SK-N-SH (cell line): ENCODE measurements at regions not wholly inside any gene's neighbourhood (a gene's known extent, or its start where the extent isn't known, plus 50 kb on each side); places are given as distances from the start of the nearest gene placed in this dataset.

Experiments
- CTCF ChIA-PET: fragments of 300-600, 350-600 bp; formaldehyde crosslinking; extraction: SDS; loops from one replicate; lab custom pipeline; 2021; lab: Yijun Ruan, JAX
- POLR2A ChIA-PET: fragments of 350-600 bp; sonication (Branson Sonifier 250); formaldehyde crosslinking; extraction: SDS; loops from one replicate; lab custom pipeline; 2020; ENCODE audit warnings: antibody characterized with exemption, inconsistent platforms; lab: Yijun Ruan, JAX
- DNase-seq: peaks from one replicate; pipeline ENCODE4 v3.0.0; 2012
- H2AFZ ChIP-seq: fragments of 200-600 bp; sonication (generic); 2 replicates; pipeline ENCODE4 v1.8.1; 2016; ENCODE audit warnings: antibody characterized with exemption, mild to moderate bottlenecking, low read depth
- H3F3A ChIP-seq: fragments of 200-600 bp; sonication (generic); replicated peaks from 2 replicates; pipeline ENCODE3; 2016; ENCODE audit warnings: antibody characterized with exemption, mild to moderate bottlenecking; ENCODE audit not compliant: insufficient read depth
- H3K27ac ChIP-seq, 2 experiments: fragments of 200-500 bp in 1 of 2; fragments of 200-600 bp in 1 of 2; sonication (Bioruptor generic) in 1 of 2; sonication (generic), shearing (Covaris generic) in 1 of 2; 2 replicates each; pipeline versions ENCODE4 v1.5.1 to v1.6.1; 2014 to 2016; ENCODE audit warnings: low read depth in 2 of 2, inconsistent platforms in 1 of 2, low read length in 1 of 2, mild to moderate bottlenecking in 1 of 2, mixed read lengths in 1 of 2
- H3K27me3 ChIP-seq: fragments of 200-600 bp; sonication (generic), shearing (Covaris generic); 2 replicates; pipeline ENCODE4 v1.6.1; 2016; ENCODE audit warnings: mixed run types; ENCODE audit not compliant: insufficient read depth
- H3K36me3 ChIP-seq, 2 experiments: fragments of 200-500 bp in 1 of 2; fragments of 200-600 bp in 1 of 2; sonication (Bioruptor generic) in 1 of 2; sonication (generic) in 1 of 2; replicated peaks in 1 of 2; 2 replicates each; pipeline versions ENCODE3 to v1.5.1; 2014 to 2016; ENCODE audit warnings: low read length in 1 of 2, mild to moderate bottlenecking in 1 of 2; ENCODE audit not compliant: insufficient read depth in 2 of 2, control insufficient read depth in 1 of 2
- H3K4me1 ChIP-seq, 2 experiments: fragments of 200-500 bp in 1 of 2; fragments of 200-600 bp in 1 of 2; sonication (Bioruptor generic) in 1 of 2; sonication (generic), shearing (Covaris generic) in 1 of 2; 2 replicates each; pipeline versions ENCODE4 v1.5.1 to v1.6.1; 2014 to 2016; ENCODE audit warnings: low read depth in 1 of 2, low read length in 1 of 2, mixed run types in 1 of 2; ENCODE audit not compliant: insufficient read depth in 2 of 2, control insufficient read depth in 1 of 2
- H3K4me2 ChIP-seq: fragments of 200-600 bp; sonication (generic), shearing (Covaris generic); 2 replicates; pipeline ENCODE4 v1.6.1; 2017; ENCODE audit warnings: mixed run types
- H3K4me3 ChIP-seq, 2 experiments: fragments of 200-500 bp in 1 of 2; fragments of 200-600 bp in 1 of 2; sonication (Bioruptor generic) in 1 of 2; sonication (generic), shearing (Covaris generic) in 1 of 2; 2 replicates each; pipeline versions ENCODE4 v1.5.1 to v1.8.1; 2014 to 2016; ENCODE audit warnings: low read depth in 2 of 2, inconsistent platforms in 1 of 2, low read length in 1 of 2, mild to moderate bottlenecking in 1 of 2, mixed read lengths in 1 of 2, moderate library complexity in 1 of 2
- H3K79me2 ChIP-seq: fragments of 200-600 bp; sonication (generic); 2 replicates; pipeline ENCODE4 v1.8.1; 2017; ENCODE audit warnings: mild to moderate bottlenecking; ENCODE audit not compliant: insufficient read depth
- H3K9ac ChIP-seq: fragments of 200-600 bp; sonication (generic); 2 replicates; pipeline ENCODE4 v1.6.1; 2017; ENCODE audit warnings: mixed run types
- H3K9me2 ChIP-seq: fragments of 200-600 bp; sonication (generic); 2 replicates; pipeline ENCODE4 v1.6.1; 2017; ENCODE audit warnings: mixed run types
- H3K9me3 ChIP-seq: fragments of 200-600 bp; sonication (generic); 2 replicates; pipeline ENCODE4 v1.6.1; 2017; ENCODE audit warnings: mixed run types, mild to moderate bottlenecking, moderate library complexity
- H4K20me1 ChIP-seq: fragments of 200-600 bp; sonication (generic); 2 replicates; pipeline ENCODE4 v1.6.1; 2017; ENCODE audit warnings: mild to moderate bottlenecking, mixed run types; ENCODE audit not compliant: insufficient read depth
- CHD2 ChIP-seq: fragments of 150-350 bp; IDR thresholded peaks from 2 replicates; pipeline ENCODE4 v1.6.1; 2018; ENCODE audit warnings: low read length; ENCODE audit not compliant: partially characterized antibody
- CTCF ChIP-seq: fragments of 200-600 bp; sonication (generic); IDR thresholded peaks from 2 replicates; pipeline ENCODE4 v1.6.1; 2017; ENCODE audit warnings: antibody characterized with exemption, mild to moderate bottlenecking, moderate library complexity
- ELF1 ChIP-seq: IDR thresholded peaks from 2 replicates; pipeline ENCODE4 v1.4.0; 2012
- EP300 ChIP-seq, 2 experiments: IDR thresholded peaks; 2 replicates each; pipeline versions ENCODE4 v1.4.0 to v1.6.1; 2012; ENCODE audit warnings: borderline replicate concordance in 1 of 2, low read depth in 1 of 2, low read length in 1 of 2
- EZH2phosphoT487 ChIP-seq: fragments of 200-600 bp; sonication (generic); IDR thresholded peaks from 2 replicates; pipeline ENCODE4 v1.6.1; 2017; ENCODE audit warnings: low read depth, mixed run types, mild to moderate bottlenecking, antibody characterized with exemption, moderate library complexity, borderline replicate concordance
- FOSL2 ChIP-seq: IDR thresholded peaks from 2 replicates; pipeline ENCODE4 v1.4.0; 2012; ENCODE audit warnings: low read depth, mild to moderate bottlenecking, moderate library complexity, borderline replicate concordance
- GATA2 ChIP-seq: sonication (generic); formaldehyde crosslinking; IDR thresholded peaks from 2 replicates; pipeline ENCODE4 v1.5.0; 2020; ENCODE audit warnings: mild to moderate bottlenecking, missing genetic modification reagents
- MXI1 ChIP-seq: IDR thresholded peaks from 2 replicates; pipeline ENCODE4 v1.6.1; 2012; ENCODE audit warnings: mild to moderate bottlenecking, low read depth, low read length, improper control_type of control experiment
- NFIC ChIP-seq: IDR thresholded peaks from 2 replicates; pipeline ENCODE4 v1.4.0; 2012; ENCODE audit warnings: borderline replicate concordance
- NRF1 ChIP-seq: IDR thresholded peaks from 2 replicates; pipeline ENCODE4 v1.6.1; 2012; ENCODE audit warnings: low read depth, mild to moderate bottlenecking, low read length
- POLR2AphosphoS5 ChIP-seq: IDR thresholded peaks from 2 replicates; pipeline ENCODE4 v1.6.1; 2012; ENCODE audit warnings: low read depth, low read length
- RAD21 ChIP-seq: IDR thresholded peaks from 2 replicates; pipeline ENCODE4 v1.6.1; 2012; ENCODE audit warnings: mild to moderate bottlenecking, low read length
- RCOR1 ChIP-seq: fragments of 150-350 bp; IDR thresholded peaks from 2 replicates; pipeline ENCODE4 v1.6.1; 2017; ENCODE audit warnings: antibody characterized with exemption, low read length
- RXRA ChIP-seq: IDR thresholded peaks from 2 replicates; pipeline ENCODE4 v1.4.0; 2012; ENCODE audit warnings: low read depth, mild to moderate bottlenecking, borderline replicate concordance
- SIN3A ChIP-seq: IDR thresholded peaks from 2 replicates; pipeline ENCODE4 v1.6.1; 2012; ENCODE audit warnings: low read depth, mild to moderate bottlenecking, low read length, moderate library complexity, borderline replicate concordance
- SMC3 ChIP-seq: IDR thresholded peaks from 2 replicates; pipeline ENCODE4 v1.6.1; 2012; ENCODE audit warnings: low read depth, low read length, improper control_type of control experiment
- TAF1 ChIP-seq: IDR thresholded peaks from 2 replicates; pipeline ENCODE4 v1.6.1; 2012; ENCODE audit warnings: low read depth, mild to moderate bottlenecking, low read length, moderate library complexity, borderline replicate concordance
- TCF12 ChIP-seq: IDR thresholded peaks from 2 replicates; pipeline ENCODE4 v1.4.0; 2012
- TEAD4 ChIP-seq: IDR thresholded peaks from 2 replicates; pipeline ENCODE4 v1.4.0; 2012; ENCODE audit warnings: mild to moderate bottlenecking, borderline replicate concordance; ENCODE audit not compliant: insufficient read depth
- USF1 ChIP-seq: IDR thresholded peaks from 2 replicates; pipeline ENCODE4 v1.4.0; 2012; ENCODE audit warnings: low read depth, borderline replicate concordance
- USF2 ChIP-seq: fragments of 150-350 bp; IDR thresholded peaks from 2 replicates; pipeline ENCODE4 v1.6.1; 2017; ENCODE audit warnings: antibody characterized with exemption, low read length, low read depth, borderline replicate concordance
- YY1 ChIP-seq: IDR thresholded peaks from 2 replicates; pipeline ENCODE4 v1.4.0; 2012; ENCODE audit warnings: low read depth, mild to moderate bottlenecking
- WGBS: methylation state at CpG from one replicate; pipeline ENCODE4 v1.1.6; 2017; ENCODE audit warnings: low lambda C conversion rate; 5-methylcytosine and 5-hydroxymethylcytosine counted together
- TF ChIP-seq, protein P1 (sequence below): IDR thresholded peaks from 2 replicates; pipeline ENCODE4; 2012
- TF ChIP-seq, protein P2 (sequence below): IDR thresholded peaks from 2 replicates; pipeline ENCODE4 v1.4.0; 2012; ENCODE audit warnings: low read depth

- Histone ChIP-seq H4K20me1 (no peaks in the 10 kb centered on the region), H3K4me1 (no peaks in the 10 kb centered on the region; a peak in 1 of 4 replicates), H3K27ac (no peak overlapping the region), H3K9me2 (no peaks in the 10 kb centered on the region), H3K4me2 (no peak overlapping the region), H3K36me3 (no peaks in the 10 kb centered on the region), H3K9ac (no peak overlapping the region), H3K27me3 (peaks cover 71% of the 10 kb centered on the region; the same call in 1 of the 2 replicates), H3K79me2 (no peaks in the 10 kb centered on the region), H3K9me3 (no peaks in the 10 kb centered on the region), H3F3A (no peaks in the 10 kb centered on the region), H2AFZ (no peak overlapping the region), H3K4me3 (no peak overlapping the region)
- 3% methylated on average over 5 of the region's 5 CpGs for WGBS
- ChIA-PET POLR2A (no interaction called here), CTCF (interaction anchor here (1.0 kb wide), 1 partner anchor 73 kb away, joined by 3 read pairs; no protein-coding TSS in a partner anchor)
- DNase-seq: no peak
- TF ChIP-seq EZH2phosphoT487: no peak
- no peak for TF ChIP-seq CTCF
- TF ChIP-seq SIN3A: no peak
- TF ChIP-seq EP300 (IDR thresholded peaks at IDR 0.05; ENCODE audit: borderline replicate concordance in 1 of 2, low read depth in 1 of 2, low read length in 1 of 2): no peak
- no peak for TF ChIP-seq USF1
- TF ChIP-seq YY1: no peak
- no peak for TF ChIP-seq TCF12
- TF ChIP-seq CHD2: no peak
- TF ChIP-seq, protein P1, sequence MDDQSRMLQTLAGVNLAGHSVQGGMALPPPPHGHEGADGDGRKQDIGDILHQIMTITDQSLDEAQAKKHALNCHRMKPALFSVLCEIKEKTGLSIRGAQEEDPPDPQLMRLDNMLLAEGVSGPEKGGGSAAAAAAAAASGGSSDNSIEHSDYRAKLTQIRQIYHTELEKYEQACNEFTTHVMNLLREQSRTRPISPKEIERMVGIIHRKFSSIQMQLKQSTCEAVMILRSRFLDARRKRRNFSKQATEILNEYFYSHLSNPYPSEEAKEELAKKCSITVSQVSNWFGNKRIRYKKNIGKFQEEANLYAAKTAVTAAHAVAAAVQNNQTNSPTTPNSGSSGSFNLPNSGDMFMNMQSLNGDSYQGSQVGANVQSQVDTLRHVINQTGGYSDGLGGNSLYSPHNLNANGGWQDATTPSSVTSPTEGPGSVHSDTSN: no peak
- no peak for TF ChIP-seq RCOR1
- no peak for TF ChIP-seq GATA2
Observed at GRCh38 chr16:86444661-86445060, 65.7 kb upstream of the FOXF1 start.

GRCh38 chr16:86446279-86446678, 64.0 kb upstream of the FOXF1 start:
- no peak overlapping the region for H3K9ac ChIP-seq
- no peaks in the 10 kb centered on the region for H3F3A ChIP-seq
- no peaks in the 10 kb centered on the region for H3K79me2 ChIP-seq
- TF ChIP-seq SIN3A: no peak
- no peak for TF ChIP-seq NFIC
- TF ChIP-seq, protein P2, sequence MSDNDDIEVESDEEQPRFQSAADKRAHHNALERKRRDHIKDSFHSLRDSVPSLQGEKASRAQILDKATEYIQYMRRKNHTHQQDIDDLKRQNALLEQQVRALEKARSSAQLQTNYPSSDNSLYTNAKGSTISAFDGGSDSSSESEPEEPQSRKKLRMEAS: no peak
- TF ChIP-seq NRF1: no peak
- no peak for TF ChIP-seq MXI1
- no peak for TF ChIP-seq POLR2AphosphoS5
- no peak for TF ChIP-seq TAF1
- TF ChIP-seq SMC3: no peak
- no peak for TF ChIP-seq CHD2
- no peak for TF ChIP-seq FOSL2
- no peak for TF ChIP-seq RCOR1
- TF ChIP-seq ELF1: no peak
- no peak for TF ChIP-seq USF2
- no peak for TF ChIP-seq RAD21
- no peak for TF ChIP-seq RXRA
- TF ChIP-seq TEAD4: no peak
- CTCF ChIA-PET: no interaction called here
- no peak overlapping the region for H3K27ac ChIP-seq
- no peak overlapping the region for H3K4me2 ChIP-seq
- no peaks in the 10 kb centered on the region for H3K9me2 ChIP-seq
- peaks cover 71% of the 10 kb centered on the region; the same call in 1 of the 2 replicates for H3K27me3 ChIP-seq
- no peaks in the 10 kb centered on the region for H3K36me3 ChIP-seq
- no peaks in the 10 kb centered on the region for H3K9me3 ChIP-seq
- no peak overlapping the region for H2AFZ ChIP-seq
- POLR2A ChIA-PET: no interaction called here
- DNase-seq: no peak
- 36% methylated on average over 7 of the region's 7 CpGs for WGBS
- no peak overlapping the region for H3K4me3 ChIP-seq
- no peaks in the 10 kb centered on the region; a peak in 1 of 4 replicates for H3K4me1 ChIP-seq
- H4K20me1 ChIP-seq: no peaks in the 10 kb centered on the region
